GM18951 (cell line): ENCODE measurements at regions not wholly inside any gene's neighbourhood (a gene's known extent, or its start where the extent isn't known, plus 50 kb on each side); places are given as distances from the start of the nearest gene placed in this dataset.

ENCODE experiments used
- POLR2A ChIP-seq: IDR thresholded peaks from 4 replicates; pipeline ENCODE4 v1.6.1; 2011; ENCODE audit warnings: mild to moderate bottlenecking; ENCODE audit not compliant: insufficient read length, insufficient read depth; ENCODE audit errors: extremely low read depth
- in situ Hi-C: fragments of 300-500 bp; cut with MboI; formaldehyde crosslinking; loops from one replicate; pipeline ENCODE4 v1.12.0; 2022; ENCODE audit warnings: low sequenced_read_pairs, mixed read lengths, inconsistent platforms; ENCODE audit not compliant: unreplicated experiment

GRCh38 chr15:70473581-70474370, 289.6 kb downstream of the UACA start:
- in situ Hi-C loops = no loop called here

GRCh38 chr15:70471517-70471916, 291.8 kb downstream of the UACA start:
- no peak for TF ChIP-seq POLR2A
- in situ Hi-C loops = no loop called here

More at GRCh38 chr15:70473581-70474370, 289.6 kb downstream of the UACA start:
- no peak for TF ChIP-seq POLR2A

- in situ Hi-C loops = no loop called here
- TF ChIP-seq POLR2A = no peak
These were observed 292.7 kb downstream of the UACA start for GRCh38 chr15:70470556-70471191.

DNA sequence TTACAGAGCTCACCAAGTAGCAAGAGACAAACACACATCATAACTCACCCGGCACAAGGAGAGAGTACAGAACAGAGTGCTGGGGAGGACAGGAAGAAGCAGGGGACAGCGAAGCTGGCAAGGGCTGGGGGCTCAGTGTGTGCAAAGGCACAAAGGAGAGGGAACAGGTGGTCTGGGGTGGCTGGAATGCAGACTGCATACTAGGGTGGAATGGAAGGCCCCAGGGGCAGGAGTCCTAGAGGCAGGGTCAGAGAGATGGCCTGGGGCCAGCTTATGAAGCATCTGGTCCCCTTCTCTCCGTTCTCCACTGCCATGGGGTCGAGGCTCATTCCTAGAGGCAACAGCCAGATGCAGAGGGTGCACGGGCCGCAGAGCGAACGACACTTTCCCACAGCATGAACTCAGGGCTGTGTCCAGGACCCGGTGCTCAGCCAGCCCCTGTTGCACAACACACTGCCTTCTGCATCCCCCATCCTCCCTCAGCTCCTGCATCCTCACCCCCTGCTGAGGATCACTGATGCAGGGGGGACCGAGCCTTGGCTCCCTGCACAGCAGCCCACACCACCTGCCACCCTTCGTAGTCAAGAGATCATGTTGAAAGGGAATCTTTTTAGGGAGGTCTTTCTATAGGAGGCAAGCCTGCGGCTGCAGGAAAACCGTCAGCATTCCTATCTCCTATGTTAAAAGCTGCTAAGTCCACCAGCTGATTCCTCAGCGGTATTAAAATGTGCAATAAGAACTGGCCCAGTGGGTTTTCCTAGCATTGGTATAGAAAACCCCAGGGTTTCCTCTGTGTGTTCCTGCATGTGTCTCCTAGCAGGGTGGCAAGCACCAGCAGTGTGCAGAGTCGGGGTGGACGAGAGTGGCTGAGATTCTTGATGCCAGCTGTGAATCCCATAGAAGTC, 293.5 kb downstream of the UACA start:
- TF ChIP-seq POLR2A = no peak
- in situ Hi-C loops = no loop called here

DNA sequence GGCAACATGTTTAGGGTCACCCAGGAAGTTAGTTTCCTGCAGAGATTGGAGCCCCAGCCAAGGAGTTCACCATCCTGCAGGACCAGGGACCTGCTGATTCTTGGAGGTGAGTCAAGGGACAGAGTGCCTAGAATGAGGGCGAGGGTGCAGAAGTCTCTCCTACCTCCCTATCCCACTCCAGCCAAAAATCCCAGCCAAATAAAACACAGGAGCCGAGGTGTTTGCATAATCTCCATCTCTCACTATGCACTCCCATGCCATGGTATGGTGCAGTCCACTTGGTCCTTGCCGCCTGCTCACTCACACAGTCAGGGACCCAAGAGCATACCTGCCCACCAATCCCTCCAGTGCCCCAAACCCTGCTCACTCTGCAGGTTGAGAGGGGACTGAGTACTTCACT, 294.2 kb downstream of the UACA start:
- in situ Hi-C loops = no loop called here
- TF ChIP-seq POLR2A = no peak

DNA sequence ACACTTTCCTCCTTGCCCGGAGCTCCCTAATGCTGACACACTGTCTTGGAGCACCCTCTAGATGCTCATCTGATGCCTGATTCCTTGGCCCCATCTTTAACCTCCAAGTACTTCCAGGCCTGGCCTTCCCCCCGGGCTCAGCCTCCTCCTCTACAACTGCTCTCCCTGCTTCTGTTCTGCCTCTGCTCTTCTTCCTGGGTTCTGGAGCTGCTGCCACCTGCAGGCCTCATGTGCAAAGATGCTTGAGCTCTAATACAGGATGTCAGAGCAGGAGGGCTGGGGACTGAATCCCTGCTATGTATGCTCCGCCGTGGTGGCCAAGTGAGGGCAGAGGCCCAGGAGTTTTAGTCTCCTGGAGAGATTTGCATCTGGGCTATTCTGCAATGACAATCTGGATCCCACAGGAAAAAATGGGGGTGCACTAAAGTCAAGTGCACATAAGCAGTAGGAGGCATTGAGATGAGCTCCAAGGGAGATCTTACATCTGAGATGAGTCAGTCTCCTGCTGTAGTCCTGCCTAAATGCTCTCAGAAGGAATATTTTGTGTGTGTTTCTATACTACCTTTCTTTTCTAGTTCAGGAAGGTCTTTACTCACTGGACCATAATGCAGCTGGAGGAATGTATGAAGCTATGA, 296.3 kb downstream of the UACA start:
- in situ Hi-C loops = no loop called here
- no peak for TF ChIP-seq POLR2A

GRCh38 chr15:70466305-70466704, 297.1 kb downstream of the UACA start:
- TF ChIP-seq POLR2A = no peak
- in situ Hi-C loops = no loop called here

DNA sequence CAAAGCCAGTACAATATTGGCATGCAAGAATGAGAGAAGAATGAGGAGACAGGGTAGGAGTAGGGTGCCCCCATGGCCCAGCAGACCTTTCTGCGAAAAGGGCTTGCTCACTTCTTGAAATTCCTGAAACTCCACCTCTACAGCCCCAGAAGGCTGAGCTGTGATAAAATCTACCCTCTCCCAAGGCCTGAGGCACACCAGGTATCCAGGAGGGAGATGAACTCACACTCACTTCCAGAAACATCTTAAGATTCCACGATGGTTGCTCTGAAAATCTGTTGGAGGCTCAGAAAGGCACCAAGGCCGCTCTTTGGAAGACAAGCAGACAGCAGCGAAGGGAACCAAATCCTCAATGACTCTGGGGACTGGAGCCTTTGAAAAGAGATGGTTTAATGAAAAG, 297.5 kb downstream of the UACA start:
- TF ChIP-seq POLR2A = no peak
- in situ Hi-C loops = no loop called here

DNA sequence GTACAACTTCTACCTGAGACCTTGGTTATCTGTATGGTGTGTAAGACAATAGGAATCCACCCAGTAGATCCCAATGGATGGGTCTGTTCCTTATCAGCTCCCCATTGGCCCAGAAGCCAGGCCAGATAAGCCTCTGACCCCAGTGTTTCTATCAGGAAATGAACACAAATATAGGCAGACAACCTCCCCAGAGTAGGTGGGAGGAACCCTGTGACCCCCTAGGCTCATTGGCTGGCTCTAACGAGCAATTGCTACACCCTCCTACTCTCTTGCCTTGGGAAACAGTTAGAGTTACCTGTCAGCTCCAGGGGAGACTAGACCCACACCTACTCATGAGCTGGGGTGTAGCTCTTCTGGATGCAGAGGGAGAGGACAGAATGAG, 299.9 kb downstream of the UACA start:
- TF ChIP-seq POLR2A = no peak
- in situ Hi-C loops = no loop called here

DNA sequence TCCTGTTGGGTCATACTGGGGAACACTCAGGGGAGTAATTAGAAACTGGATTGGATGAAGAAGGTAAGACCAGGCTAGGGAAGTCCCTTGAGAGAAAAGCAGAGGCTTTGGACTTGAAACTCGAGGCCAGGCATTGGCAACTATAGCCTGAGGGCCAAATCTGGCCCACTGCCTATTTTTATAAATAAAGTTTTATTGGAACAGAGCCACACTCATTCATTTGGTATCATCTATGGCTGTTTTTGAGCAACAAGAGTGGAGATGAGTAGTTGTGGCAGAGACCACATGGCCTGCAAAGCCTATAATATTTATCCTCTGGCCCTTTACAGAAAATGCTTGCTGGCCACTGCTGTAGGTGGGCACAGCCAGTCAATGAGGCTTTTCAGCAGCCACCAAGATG, 301.4 kb downstream of the UACA start:
- TF ChIP-seq POLR2A = no peak
- in situ Hi-C loops = no loop called here

DNA sequence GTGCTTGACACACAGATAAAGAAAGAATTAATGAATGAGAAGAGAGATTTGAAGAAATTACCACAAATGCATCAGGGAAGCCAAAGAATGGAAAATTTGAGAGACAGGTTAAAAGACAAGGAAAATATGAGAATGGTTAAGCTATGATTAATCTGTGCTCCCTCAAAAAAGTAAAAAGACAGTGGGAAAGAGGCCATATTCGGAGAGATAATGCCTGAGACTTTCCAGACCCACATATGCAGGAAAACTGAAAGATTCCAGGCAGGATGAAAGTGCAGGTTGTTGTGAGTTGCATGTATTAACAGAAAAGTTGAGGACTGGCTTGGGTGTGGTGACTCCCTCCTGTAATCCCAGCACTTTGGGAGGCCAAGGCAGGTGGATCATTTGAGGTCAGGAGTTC, 302.3 kb downstream of the UACA start:
- in situ Hi-C loops = no loop called here
- no peak for TF ChIP-seq POLR2A

DNA sequence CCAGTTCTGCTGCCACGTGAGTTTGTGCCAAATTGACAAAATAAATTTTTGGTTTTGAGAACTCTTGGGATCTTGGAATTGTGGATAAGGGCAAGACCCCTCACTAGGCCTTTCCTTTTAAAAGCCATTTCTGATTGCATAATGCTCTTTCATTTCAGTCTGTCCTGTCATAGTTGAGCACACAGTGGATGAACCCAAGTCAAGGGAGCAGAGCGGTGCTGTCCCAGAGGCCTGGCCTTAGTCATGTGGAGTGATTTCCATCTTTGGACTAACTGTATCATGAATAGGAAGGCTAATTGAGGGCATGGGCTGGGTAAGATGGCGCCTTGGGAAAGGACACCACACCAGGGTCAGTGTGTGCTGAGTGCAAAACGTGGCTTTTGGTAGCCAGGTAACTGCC, 304.0 kb downstream of the UACA start:
- TF ChIP-seq POLR2A = no peak
- in situ Hi-C loops = no loop called here

DNA sequence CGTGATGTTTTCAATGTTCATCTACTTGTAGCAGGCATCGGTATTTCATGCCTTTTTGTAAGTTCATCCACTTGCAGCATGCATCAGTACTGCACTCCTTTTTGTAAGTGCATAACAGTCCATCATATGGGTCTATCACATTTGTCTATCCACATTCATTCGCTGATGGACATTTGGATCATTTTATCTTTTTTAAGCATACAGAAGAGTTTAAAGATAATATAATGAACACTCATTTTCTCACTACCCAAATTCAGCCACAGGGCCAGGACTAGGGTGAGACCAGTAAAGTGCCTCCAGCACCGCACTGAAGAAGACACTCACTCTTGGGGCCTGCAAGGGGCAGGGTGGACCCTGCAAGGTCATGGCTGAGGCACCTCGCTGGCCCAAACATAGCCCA, 309.6 kb downstream of the UACA start:
- in situ Hi-C loops = no loop called here
- no peak for TF ChIP-seq POLR2A
